HCT116 (cell line): ENCODE measurements at regions not wholly inside any gene's neighbourhood (a gene's known extent, or its start where the extent isn't known, plus 50 kb on each side); places are given as distances from the start of the nearest gene placed in this dataset.

Experiments
- ATAC-seq: fragments of 200-7000 bp; cut with Tn5 transposase; 2 replicates; pipeline ENCODE4 v1.9.1; 2020; ENCODE audit warnings: mild to moderate bottlenecking, moderate library complexity
- BruUV-seq: library from RNA; stranded (reverse); fragments of 400-500 nt; replicated peaks from 2 replicates; lab custom pipeline; 2021; lab: Mats Ljungman, UMichigan
- CTCF ChIA-PET: fragments of 300-600 bp; sonication (Branson Sonifier 250); formaldehyde crosslinking; loops from one replicate; lab custom pipeline; 2021; ENCODE audit warnings: antibody characterized with exemption; lab: Charles Lee
- POLR2A ChIA-PET: fragments of 300-600, 350-600 bp; sonication (Branson Sonifier 250); formaldehyde crosslinking; loops from one replicate; lab custom pipeline; 2021; ENCODE audit warnings: antibody characterized with exemption; lab: Charles Lee
- RAD21 ChIA-PET, 2 experiments: fragments of 300-600 bp; sonication (Branson Sonifier 250); formaldehyde crosslinking; loops; one replicate each; lab custom pipeline; 2023; ENCODE audit warnings: low total read pairs in 2 of 2; ENCODE audit not compliant: uncharacterized antibody in 2 of 2, unreplicated experiment in 2 of 2, low non-redundant PET in 1 of 2; lab: Charles Lee
- DNase-seq: peaks from one replicate; pipeline ENCODE4 v3.0.0-alpha.2; 2010; ENCODE audit warnings: low read depth, low spot score
- H2AFZ ChIP-seq: fragments of 200-600 bp; shearing (Covaris generic), sonication (generic); 2 replicates; pipeline ENCODE4 v1.6.1; 2017; ENCODE audit warnings: low read depth, mixed run types, mixed read lengths, antibody characterized with exemption, low read length; ENCODE audit not compliant: poor library complexity, severe bottlenecking
- H3K27ac ChIP-seq: 2 replicates; pipeline ENCODE4 v1.5.1; 2012; ENCODE audit warnings: low read depth, low read length
- H3K27me3 ChIP-seq: fragments of 200-600 bp; sonication (generic); 2 replicates; pipeline ENCODE4 v1.6.1; 2016; ENCODE audit warnings: mixed run types, low read length, mixed read lengths; ENCODE audit not compliant: insufficient read depth
- H3K36me3 ChIP-seq, 2 experiments: fragments of 200-500 bp in 1 of 2; fragments of 200-600 bp in 1 of 2; sonication (Bioruptor generic) in 1 of 2; sonication (generic) in 1 of 2; 2 replicates each; pipeline versions ENCODE4 v1.5.1 to v1.6.1; 2014 to 2016; ENCODE audit warnings: low read length in 2 of 2, inconsistent platforms in 1 of 2, mixed read lengths in 1 of 2, mixed run types in 1 of 2; ENCODE audit not compliant: insufficient read depth in 2 of 2, control insufficient read depth in 1 of 2
- H3K4me1 ChIP-seq, 2 experiments: fragments of 200-600 bp in 1 of 2; sonication (generic) in 1 of 2; 2 replicates each; pipeline versions ENCODE4 v1.5.1 to v1.6.1; 2012 to 2017; ENCODE audit warnings: low read length in 2 of 2, inconsistent platforms in 1 of 2, mild to moderate bottlenecking in 1 of 2, mixed read lengths in 1 of 2, mixed run types in 1 of 2, moderate library complexity in 1 of 2; ENCODE audit not compliant: insufficient read depth in 2 of 2, control insufficient read depth in 1 of 2
- H3K4me2 ChIP-seq: fragments of 200-600 bp; sonication (generic); 2 replicates; pipeline ENCODE4 v1.6.1; 2017; ENCODE audit warnings: mixed run types, low read length, mixed read lengths
- H3K4me3 ChIP-seq, 2 experiments: fragments of 200-600 bp in 1 of 2; sonication (generic) in 1 of 2; replicated peaks in 1 of 2; 2 replicates each; pipeline ENCODE4 v1.5.1; 2011 to 2016; ENCODE audit warnings: low read length in 2 of 2, control low read depth in 1 of 2, low read depth in 1 of 2, mild to moderate bottlenecking in 1 of 2, mixed read lengths in 1 of 2, mixed run types in 1 of 2
- H3K79me2 ChIP-seq: fragments of 200-600 bp; sonication (generic); 2 replicates; pipeline ENCODE4 v1.6.1; 2017; ENCODE audit warnings: mild to moderate bottlenecking, mixed run types, low read length, moderate library complexity, mixed read lengths; ENCODE audit not compliant: insufficient read depth
- H3K9ac ChIP-seq: fragments of 200-600 bp; sonication (generic); 2 replicates; pipeline ENCODE4 v1.6.1; 2016; ENCODE audit warnings: low read length, mixed read lengths
- H3K9me2 ChIP-seq: fragments of 200-600 bp; sonication (generic), shearing (Covaris generic); 2 replicates; pipeline ENCODE4 v1.6.1; 2017; ENCODE audit warnings: mixed run types, mild to moderate bottlenecking, moderate library complexity; ENCODE audit not compliant: insufficient read depth
- H3K9me3 ChIP-seq, 2 experiments: fragments of 200-500 bp in 1 of 2; fragments of 200-600 bp in 1 of 2; sonication (Bioruptor generic) in 1 of 2; sonication (generic) in 1 of 2; 2 replicates each; pipeline ENCODE4 v1.6.1; 2014 to 2017; ENCODE audit warnings: low read length in 2 of 2, mixed read lengths in 2 of 2, inconsistent platforms in 1 of 2, low read depth in 1 of 2, mild to moderate bottlenecking in 1 of 2, mixed run types in 1 of 2, moderate library complexity in 1 of 2; ENCODE audit not compliant: control insufficient read depth in 1 of 2, insufficient read depth in 1 of 2
- H4K20me1 ChIP-seq: fragments of 200-600 bp; sonication (generic), shearing (Covaris generic); 2 replicates; pipeline ENCODE4 v1.6.1; 2017; ENCODE audit warnings: mixed run types, mild to moderate bottlenecking, moderate library complexity; ENCODE audit not compliant: insufficient read depth
- CBX3 ChIP-seq: IDR thresholded peaks from 2 replicates; pipeline ENCODE4 v1.6.1; 2012; ENCODE audit warnings: low read depth
- CEBPB ChIP-seq: IDR thresholded peaks from 2 replicates; pipeline ENCODE4 v1.6.1; 2012; ENCODE audit warnings: low read depth
- EGR1 ChIP-seq: IDR thresholded peaks from 2 replicates; pipeline ENCODE4 v1.6.1; 2012; ENCODE audit warnings: low read depth
- ELF1 ChIP-seq: IDR thresholded peaks from 2 replicates; pipeline ENCODE4 v1.6.1; 2012; ENCODE audit warnings: low read depth, borderline replicate concordance
- EZH2 ChIP-seq: fragments of 200-600 bp; sonication (generic); IDR thresholded peaks from 2 replicates; pipeline ENCODE4 v1.6.1; 2017; ENCODE audit warnings: antibody characterized with exemption, mixed run types
- EZH2phosphoT487 ChIP-seq: fragments of 200-600 bp; IDR thresholded peaks from 2 replicates; pipeline ENCODE4 v1.6.1; 2018; ENCODE audit warnings: antibody characterized with exemption, borderline replicate concordance
- FOSL1 ChIP-seq: IDR thresholded peaks from 2 replicates; pipeline ENCODE4 v1.6.1; 2012; ENCODE audit warnings: low read depth
- JUND ChIP-seq: IDR thresholded peaks from 2 replicates; pipeline ENCODE4 v1.6.1; 2012
- POLR2A ChIP-seq: IDR thresholded peaks from 2 replicates; pipeline ENCODE4 v1.7.0; 2011; ENCODE audit warnings: borderline replicate concordance; ENCODE audit not compliant: insufficient read depth, insufficient read length; ENCODE audit errors: extremely low read depth
- RAD21 ChIP-seq: IDR thresholded peaks from 2 replicates; pipeline ENCODE4 v1.6.1; 2012; ENCODE audit warnings: low read depth, mild to moderate bottlenecking
- SIN3A ChIP-seq: IDR thresholded peaks from 2 replicates; pipeline ENCODE4 v1.6.1; 2012; ENCODE audit warnings: low read depth
- SRF ChIP-seq: IDR thresholded peaks from 2 replicates; pipeline ENCODE4 v1.6.1; 2012; ENCODE audit warnings: low read depth
- TCF7L2 ChIP-seq: IDR thresholded peaks from 2 replicates; pipeline ENCODE4 v1.7.0; 2011; ENCODE audit warnings: borderline replicate concordance, inconsistent platforms; ENCODE audit not compliant: insufficient read depth, insufficient read length; ENCODE audit errors: extremely low read depth
- YY1 ChIP-seq: IDR thresholded peaks from 2 replicates; pipeline ENCODE4 v1.6.1; 2011; ENCODE audit warnings: low read length, low read depth, moderate library complexity, mild to moderate bottlenecking; ENCODE audit not compliant: insufficient replicate concordance; ENCODE audit errors: extremely low read depth
- ZNF274 ChIP-seq: fragments of 200-500 bp; sonication (Bioruptor generic); IDR thresholded peaks from 2 replicates; pipeline ENCODE4 v1.6.1; 2014; ENCODE audit warnings: mild to moderate bottlenecking, low read depth, low read length, inconsistent platforms
- intact Hi-C: fragments of 100-400 bp; cut with micrococcal nuclease; formaldehyde crosslinking; loops from 2 replicates; pipeline ENCODE4 v1.10.0; 2022
- TF ChIP-seq, protein P1 (sequence below): IDR thresholded peaks from 2 replicates; pipeline ENCODE4 v1.6.1; 2011; ENCODE audit warnings: mild to moderate bottlenecking, low read length, moderate library complexity; ENCODE audit not compliant: insufficient replicate concordance; ENCODE audit errors: extremely low read depth
- TF ChIP-seq, protein P2 (sequence below): IDR thresholded peaks from 2 replicates; pipeline ENCODE4 v1.6.1; 2012; ENCODE audit warnings: low read depth
- TF ChIP-seq, protein P3 (sequence below): IDR thresholded peaks from 2 replicates; pipeline ENCODE4 v1.6.1; 2012
- TF ChIP-seq, protein P4 (sequence below): IDR thresholded peaks from 2 replicates; pipeline ENCODE4 v1.6.1; 2012

DNA sequence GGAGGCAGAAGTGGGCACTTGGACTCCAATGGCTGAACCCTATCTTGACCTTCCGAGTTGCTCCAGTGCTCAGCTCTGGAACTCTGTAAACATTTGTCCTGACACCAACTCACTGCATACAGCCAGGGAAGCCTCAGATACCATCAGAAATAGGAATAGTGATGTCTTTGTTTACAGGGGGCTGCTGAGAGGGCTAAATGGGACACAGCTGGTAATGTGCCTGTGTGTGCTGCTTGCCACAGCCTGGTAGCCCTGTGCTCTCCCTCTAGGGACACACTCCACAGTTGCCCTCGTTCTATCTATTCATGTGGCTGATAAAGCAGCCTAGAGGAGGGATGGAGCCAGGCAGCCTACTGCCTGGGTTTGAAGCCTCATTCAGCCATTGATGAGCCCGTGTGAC, 559.8 kb downstream of the MIAT start:
- H3K4me1 ChIP-seq, result peaks cover 7 to 8% of the 10 kb centered on the region in 2 experiments
- H3K27me3 ChIP-seq, result no peaks in the 10 kb centered on the region
- H3K4me3 ChIP-seq, result no peak overlapping the region
- DNase-seq, result no peak
- POLR2A ChIA-PET, result no interaction called here
- H3K27ac ChIP-seq, result no peak overlapping the region
- no peaks in the 10 kb centered on the region; a peak in 1 of 4 replicates for H3K9me3 ChIP-seq
- intact Hi-C loops, result no loop called here
- no peaks in the 10 kb centered on the region for H3K9me2 ChIP-seq
- no peak overlapping the region for H2AFZ ChIP-seq
- RAD21 ChIA-PET, result no interaction called here
- no peaks in the 10 kb centered on the region for H3K79me2 ChIP-seq
- no peaks in the 10 kb centered on the region for H4K20me1 ChIP-seq
- no peaks in the 10 kb centered on the region for H3K36me3 ChIP-seq
- no peak; the same call in 1 of the 2 replicates for ATAC-seq
- no TSS peak for BruUV-seq
- H3K9ac ChIP-seq, result no peak overlapping the region
- H3K4me2 ChIP-seq, result no peak overlapping the region
- CTCF ChIA-PET, result no interaction called here
- no peak for TF ChIP-seq EGR1
- no peak for TF ChIP-seq POLR2A
- TF ChIP-seq, protein P1, sequence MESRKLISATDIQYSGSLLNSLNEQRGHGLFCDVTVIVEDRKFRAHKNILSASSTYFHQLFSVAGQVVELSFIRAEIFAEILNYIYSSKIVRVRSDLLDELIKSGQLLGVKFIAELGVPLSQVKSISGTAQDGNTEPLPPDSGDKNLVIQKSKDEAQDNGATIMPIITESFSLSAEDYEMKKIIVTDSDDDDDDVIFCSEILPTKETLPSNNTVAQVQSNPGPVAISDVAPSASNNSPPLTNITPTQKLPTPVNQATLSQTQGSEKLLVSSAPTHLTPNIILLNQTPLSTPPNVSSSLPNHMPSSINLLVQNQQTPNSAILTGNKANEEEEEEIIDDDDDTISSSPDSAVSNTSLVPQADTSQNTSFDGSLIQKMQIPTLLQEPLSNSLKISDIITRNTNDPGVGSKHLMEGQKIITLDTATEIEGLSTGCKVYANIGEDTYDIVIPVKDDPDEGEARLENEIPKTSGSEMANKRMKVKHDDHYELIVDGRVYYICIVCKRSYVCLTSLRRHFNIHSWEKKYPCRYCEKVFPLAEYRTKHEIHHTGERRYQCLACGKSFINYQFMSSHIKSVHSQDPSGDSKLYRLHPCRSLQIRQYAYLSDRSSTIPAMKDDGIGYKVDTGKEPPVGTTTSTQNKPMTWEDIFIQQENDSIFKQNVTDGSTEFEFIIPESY, result no peak
- no peak for TF ChIP-seq TCF7L2
- TF ChIP-seq JUND, result no peak
- no peak for TF ChIP-seq SIN3A
- TF ChIP-seq YY1, result no peak
- TF ChIP-seq ZNF274, result no peak
- TF ChIP-seq EZH2phosphoT487, result no peak
- TF ChIP-seq, protein P2, sequence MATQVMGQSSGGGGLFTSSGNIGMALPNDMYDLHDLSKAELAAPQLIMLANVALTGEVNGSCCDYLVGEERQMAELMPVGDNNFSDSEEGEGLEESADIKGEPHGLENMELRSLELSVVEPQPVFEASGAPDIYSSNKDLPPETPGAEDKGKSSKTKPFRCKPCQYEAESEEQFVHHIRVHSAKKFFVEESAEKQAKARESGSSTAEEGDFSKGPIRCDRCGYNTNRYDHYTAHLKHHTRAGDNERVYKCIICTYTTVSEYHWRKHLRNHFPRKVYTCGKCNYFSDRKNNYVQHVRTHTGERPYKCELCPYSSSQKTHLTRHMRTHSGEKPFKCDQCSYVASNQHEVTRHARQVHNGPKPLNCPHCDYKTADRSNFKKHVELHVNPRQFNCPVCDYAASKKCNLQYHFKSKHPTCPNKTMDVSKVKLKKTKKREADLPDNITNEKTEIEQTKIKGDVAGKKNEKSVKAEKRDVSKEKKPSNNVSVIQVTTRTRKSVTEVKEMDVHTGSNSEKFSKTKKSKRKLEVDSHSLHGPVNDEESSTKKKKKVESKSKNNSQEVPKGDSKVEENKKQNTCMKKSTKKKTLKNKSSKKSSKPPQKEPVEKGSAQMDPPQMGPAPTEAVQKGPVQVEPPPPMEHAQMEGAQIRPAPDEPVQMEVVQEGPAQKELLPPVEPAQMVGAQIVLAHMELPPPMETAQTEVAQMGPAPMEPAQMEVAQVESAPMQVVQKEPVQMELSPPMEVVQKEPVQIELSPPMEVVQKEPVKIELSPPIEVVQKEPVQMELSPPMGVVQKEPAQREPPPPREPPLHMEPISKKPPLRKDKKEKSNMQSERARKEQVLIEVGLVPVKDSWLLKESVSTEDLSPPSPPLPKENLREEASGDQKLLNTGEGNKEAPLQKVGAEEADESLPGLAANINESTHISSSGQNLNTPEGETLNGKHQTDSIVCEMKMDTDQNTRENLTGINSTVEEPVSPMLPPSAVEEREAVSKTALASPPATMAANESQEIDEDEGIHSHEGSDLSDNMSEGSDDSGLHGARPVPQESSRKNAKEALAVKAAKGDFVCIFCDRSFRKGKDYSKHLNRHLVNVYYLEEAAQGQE, result no peak
- no peak for TF ChIP-seq CEBPB
- TF ChIP-seq ELF1, result no peak
- no peak for TF ChIP-seq CBX3
- TF ChIP-seq, protein P3, sequence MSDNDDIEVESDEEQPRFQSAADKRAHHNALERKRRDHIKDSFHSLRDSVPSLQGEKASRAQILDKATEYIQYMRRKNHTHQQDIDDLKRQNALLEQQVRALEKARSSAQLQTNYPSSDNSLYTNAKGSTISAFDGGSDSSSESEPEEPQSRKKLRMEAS, result no peak
- no peak for TF ChIP-seq SRF
- no peak for TF ChIP-seq RAD21
- TF ChIP-seq EZH2, result no peak
- TF ChIP-seq, protein P4, sequence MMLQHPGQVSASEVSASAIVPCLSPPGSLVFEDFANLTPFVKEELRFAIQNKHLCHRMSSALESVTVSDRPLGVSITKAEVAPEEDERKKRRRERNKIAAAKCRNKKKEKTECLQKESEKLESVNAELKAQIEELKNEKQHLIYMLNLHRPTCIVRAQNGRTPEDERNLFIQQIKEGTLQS, result no peak
- TF ChIP-seq FOSL1, result no peak
